Loucy (cell line): ENCODE measurements at regions not wholly inside any gene's neighbourhood (a gene's known extent, or its start where the extent isn't known, plus 50 kb on each side); places are given as distances from the start of the nearest gene placed in this dataset.

Experiments
- H2AFZ ChIP-seq: fragments of 200-600 bp; sonication (generic); 2 replicates; pipeline ENCODE4 v1.6.0; 2016; ENCODE audit warnings: antibody characterized with exemption, mild to moderate bottlenecking, low read length, moderate library complexity
- H3F3A ChIP-seq: fragments of 200-600 bp; 2 replicates; pipeline ENCODE4 v1.6.0; 2016; ENCODE audit warnings: antibody characterized with exemption, low read depth, mild to moderate bottlenecking
- H3K27me3 ChIP-seq: fragments of 200-600 bp; sonication (generic); 2 replicates; pipeline ENCODE4 v1.6.1; 2014; ENCODE audit warnings: low read length, mild to moderate bottlenecking; ENCODE audit not compliant: insufficient read depth, poor library complexity, severe bottlenecking
- H3K36me3 ChIP-seq: fragments of 200-600 bp; sonication (generic); 2 replicates; pipeline ENCODE4 v1.6.1; 2016; ENCODE audit warnings: low read length; ENCODE audit not compliant: insufficient read depth
- H3K4me1 ChIP-seq: fragments of 200-600 bp; sonication (generic); 2 replicates; pipeline ENCODE4 v1.5.1; 2014; ENCODE audit warnings: low read length, mild to moderate bottlenecking; ENCODE audit not compliant: insufficient read depth, poor library complexity, severe bottlenecking
- H3K4me2 ChIP-seq: fragments of 200-600 bp; sonication (generic); 2 replicates; pipeline ENCODE4 v1.6.0; 2014; ENCODE audit warnings: antibody characterized with exemption, low read length, low read depth, mild to moderate bottlenecking; ENCODE audit not compliant: poor library complexity, severe bottlenecking
- H3K4me3 ChIP-seq: fragments of 200-600 bp; sonication (generic); 2 replicates; pipeline ENCODE4 v1.5.1; 2014; ENCODE audit warnings: low read length, mild to moderate bottlenecking, mixed read lengths; ENCODE audit not compliant: poor library complexity, severe bottlenecking
- H3K79me2 ChIP-seq: fragments of 200-600 bp; sonication (generic); 2 replicates; pipeline ENCODE4 v1.6.1; 2014; ENCODE audit warnings: low read length; ENCODE audit not compliant: insufficient read depth
- H3K9ac ChIP-seq: fragments of 200-600 bp; sonication (generic); 2 replicates; pipeline ENCODE4 v1.6.0; 2014; ENCODE audit warnings: mild to moderate bottlenecking, low read depth, low read length, moderate library complexity; ENCODE audit not compliant: poor library complexity, severe bottlenecking
- H3K9me2 ChIP-seq: fragments of 200-600 bp; sonication (generic); replicated peaks from 2 replicates; pipeline ENCODE4 v1.6.1; 2016; ENCODE audit warnings: low read depth, low read length, mixed read lengths
- H3K9me3 ChIP-seq: fragments of 200-600 bp; sonication (generic); 2 replicates; pipeline ENCODE4 v1.6.1; 2014; ENCODE audit warnings: mild to moderate bottlenecking, antibody characterized with exemption, low read length, low read depth; ENCODE audit not compliant: insufficient read depth
- H4K20me1 ChIP-seq: fragments of 200-600 bp; sonication (generic); 2 replicates; pipeline ENCODE4 v1.6.0; 2014; ENCODE audit warnings: antibody characterized with exemption, low read length, mild to moderate bottlenecking; ENCODE audit not compliant: insufficient read depth, poor library complexity, severe bottlenecking
- EZH2phosphoT487 ChIP-seq: fragments of 200-600 bp; IDR thresholded peaks from 2 replicates; pipeline ENCODE4 v1.6.1; 2018; ENCODE audit warnings: antibody characterized with exemption, mild to moderate bottlenecking, moderate library complexity, borderline replicate concordance
- TF ChIP-seq, protein P1 (sequence below): fragments of 200-600 bp; sonication (generic); conservative IDR thresholded peaks from 2 replicates; pipeline ENCODE4 v1.5.1; 2014; ENCODE audit warnings: mild to moderate bottlenecking, antibody characterized with exemption, low read length

DNA sequence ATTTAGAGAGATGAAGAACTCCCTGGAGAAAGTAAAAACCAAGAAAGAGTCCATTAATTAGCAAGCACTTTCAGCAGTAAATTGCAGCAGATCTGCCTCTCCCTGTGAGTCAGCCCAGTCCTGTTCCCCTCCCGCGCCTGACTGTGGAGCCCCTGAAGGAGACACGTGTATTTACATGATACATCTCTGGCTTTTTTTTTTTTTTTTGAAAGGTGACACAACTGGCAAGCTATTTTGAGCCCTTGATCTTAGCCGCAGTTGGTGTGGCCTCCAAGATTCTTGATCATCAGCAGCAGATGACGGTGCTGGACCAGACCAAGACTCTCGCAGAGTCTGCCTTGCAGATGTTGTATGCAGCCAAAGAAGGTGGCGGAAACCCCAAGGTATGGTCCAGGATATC lies 271.8 kb upstream of the TPM1 start:
- no peaks in the 10 kb centered on the region for H4K20me1 ChIP-seq
- no peak overlapping the region for H3K9ac ChIP-seq
- H3K27me3 ChIP-seq = no peaks in the 10 kb centered on the region
- no peak for TF ChIP-seq EZH2phosphoT487
- TF ChIP-seq, protein P1, sequence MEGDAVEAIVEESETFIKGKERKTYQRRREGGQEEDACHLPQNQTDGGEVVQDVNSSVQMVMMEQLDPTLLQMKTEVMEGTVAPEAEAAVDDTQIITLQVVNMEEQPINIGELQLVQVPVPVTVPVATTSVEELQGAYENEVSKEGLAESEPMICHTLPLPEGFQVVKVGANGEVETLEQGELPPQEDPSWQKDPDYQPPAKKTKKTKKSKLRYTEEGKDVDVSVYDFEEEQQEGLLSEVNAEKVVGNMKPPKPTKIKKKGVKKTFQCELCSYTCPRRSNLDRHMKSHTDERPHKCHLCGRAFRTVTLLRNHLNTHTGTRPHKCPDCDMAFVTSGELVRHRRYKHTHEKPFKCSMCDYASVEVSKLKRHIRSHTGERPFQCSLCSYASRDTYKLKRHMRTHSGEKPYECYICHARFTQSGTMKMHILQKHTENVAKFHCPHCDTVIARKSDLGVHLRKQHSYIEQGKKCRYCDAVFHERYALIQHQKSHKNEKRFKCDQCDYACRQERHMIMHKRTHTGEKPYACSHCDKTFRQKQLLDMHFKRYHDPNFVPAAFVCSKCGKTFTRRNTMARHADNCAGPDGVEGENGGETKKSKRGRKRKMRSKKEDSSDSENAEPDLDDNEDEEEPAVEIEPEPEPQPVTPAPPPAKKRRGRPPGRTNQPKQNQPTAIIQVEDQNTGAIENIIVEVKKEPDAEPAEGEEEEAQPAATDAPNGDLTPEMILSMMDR = no peak
- no peaks in the 10 kb centered on the region for H3K79me2 ChIP-seq
- H3F3A ChIP-seq = no peaks in the 10 kb centered on the region
- H3K4me2 ChIP-seq = no peak overlapping the region
- no peaks in the 10 kb centered on the region for H3K9me3 ChIP-seq
- H2AFZ ChIP-seq = no peak overlapping the region
- no peaks in the 10 kb centered on the region for H3K36me3 ChIP-seq
- no peaks in the 10 kb centered on the region for H3K4me1 ChIP-seq
- no peak overlapping the region for H3K4me3 ChIP-seq
- no peaks in the 10 kb centered on the region for H3K9me2 ChIP-seq

DNA sequence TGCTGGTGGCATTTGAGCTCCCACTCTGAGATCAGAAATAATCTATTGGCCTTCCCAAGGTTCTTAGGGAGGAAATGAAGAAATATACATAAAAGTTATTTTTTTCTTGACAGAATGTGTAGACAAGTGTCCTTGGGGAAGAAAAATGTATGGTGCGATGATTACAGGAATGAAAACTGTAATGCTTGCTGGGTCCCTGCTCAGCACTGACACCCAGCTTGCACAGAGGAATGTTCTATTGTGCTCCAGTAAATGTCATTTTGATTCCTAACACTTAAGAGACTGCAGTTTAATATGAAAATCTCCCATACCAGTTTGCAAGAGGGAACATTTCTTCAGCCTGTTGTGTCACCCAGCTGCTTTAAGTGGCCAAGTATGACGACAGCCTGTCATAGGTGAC lies 271.3 kb upstream of the TPM1 start:
- no peaks in the 10 kb centered on the region for H3F3A ChIP-seq

DNA sequence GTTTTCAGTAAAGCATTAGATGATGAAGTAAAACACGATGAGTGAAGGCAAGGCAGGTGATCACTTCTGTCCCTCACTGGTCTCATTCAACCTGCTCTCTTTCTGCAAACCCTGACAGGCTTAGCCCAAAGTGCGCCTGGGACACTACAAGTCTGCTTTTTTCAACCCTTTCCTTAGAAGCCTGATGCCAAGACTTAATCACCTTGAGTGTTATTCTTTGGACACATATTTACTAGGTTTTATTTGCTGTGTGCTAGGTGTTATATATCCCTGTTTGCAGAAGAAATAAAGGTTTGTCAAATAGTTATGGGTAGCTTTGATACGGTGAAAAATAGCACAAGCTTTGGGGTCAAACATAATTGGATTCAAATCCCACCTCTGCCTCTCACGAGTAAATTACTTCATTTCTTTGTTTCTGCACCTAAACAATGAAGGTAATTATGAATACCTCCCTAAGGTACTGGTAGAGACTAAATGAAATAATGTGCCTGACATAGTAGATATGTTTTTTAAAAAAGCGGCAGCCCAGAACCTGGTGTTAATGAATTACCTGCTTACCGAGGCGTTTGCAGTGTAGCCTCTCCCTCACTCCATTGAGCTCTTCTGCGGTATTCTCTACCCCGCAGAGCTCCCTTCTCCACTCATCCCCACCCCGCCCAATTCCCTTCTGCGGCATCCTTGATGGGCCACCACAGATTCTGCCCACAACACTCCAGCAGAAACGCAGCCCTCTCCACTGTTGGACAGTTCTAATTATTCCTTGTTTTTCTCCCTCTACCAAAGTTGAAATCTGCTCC lies 269.0 kb upstream of the TPM1 start:
- H3K9me3 ChIP-seq = no peaks in the 10 kb centered on the region
- no peak overlapping the region for H3K9ac ChIP-seq
- no peaks in the 10 kb centered on the region for H3K36me3 ChIP-seq
- H3K4me1 ChIP-seq = no peaks in the 10 kb centered on the region
- H2AFZ ChIP-seq = no peak overlapping the region
- H3K4me3 ChIP-seq = no peak overlapping the region
- no peaks in the 10 kb centered on the region for H4K20me1 ChIP-seq
- H3K79me2 ChIP-seq = no peaks in the 10 kb centered on the region
- H3F3A ChIP-seq = no peaks in the 10 kb centered on the region
- no peak for TF ChIP-seq EZH2phosphoT487
- TF ChIP-seq, protein P1 = no peak
- H3K4me2 ChIP-seq = no peak overlapping the region
- H3K27me3 ChIP-seq = no peaks in the 10 kb centered on the region
- no peaks in the 10 kb centered on the region for H3K9me2 ChIP-seq

More for the DNA sequence above, 271.3 kb upstream of the TPM1 start:
- TF ChIP-seq, protein P1 = no peak
- TF ChIP-seq EZH2phosphoT487 = no peak
- Histone ChIP-seq H3K36me3 (no peaks in the 10 kb centered on the region), H3K9ac (no peak overlapping the region), H4K20me1 (no peaks in the 10 kb centered on the region), H3K4me1 (no peaks in the 10 kb centered on the region), H3K79me2 (no peaks in the 10 kb centered on the region), H3K9me2 (no peaks in the 10 kb centered on the region), H3K4me2 (no peak overlapping the region), H2AFZ (no peak overlapping the region), H3K4me3 (no peak overlapping the region), H3K9me3 (no peaks in the 10 kb centered on the region), H3K27me3 (no peaks in the 10 kb centered on the region)
